HG03342 (cell line): ENCODE measurements at regions not wholly inside any gene's neighbourhood (a gene's known extent, or its start where the extent isn't known, plus 50 kb on each side); places are given as distances from the start of the nearest gene placed in this dataset.

ENCODE experiments used
- ATAC-seq: cut with Tn5 transposase; IDR thresholded peaks from one replicate; pipeline ENCODE4 v1.9.1; 2021; ENCODE audit warnings: mild to moderate bottlenecking, moderate library complexity; ENCODE audit not compliant: unreplicated experiment

GRCh38 chr12:116654226-116654743 lies 83.6 kb downstream of the SPRING1 start:
- ATAC-seq = no peak

GRCh38 chr12:116651089-116651488 lies 86.8 kb downstream of the SPRING1 start:
- no peak for ATAC-seq

- no peak for ATAC-seq
Observed at GRCh38 chr12:116650585-116651087, 87.2 kb downstream of the SPRING1 start.

- no peak for ATAC-seq
Observed at GRCh38 chr12:116650062-116650461, 87.8 kb downstream of the SPRING1 start.

- ATAC-seq = no peak
Observed at GRCh38 chr12:116647813-116648212, 88.6 kb downstream of the MAP1LC3B2 start.

GRCh38 chr12:116646901-116647300 lies 87.7 kb downstream of the MAP1LC3B2 start:
- no peak for ATAC-seq

GRCh38 chr12:116644806-116645205 lies 85.6 kb downstream of the MAP1LC3B2 start:
- no peak for ATAC-seq

- ATAC-seq = no peak
Observed at GRCh38 chr12:116642683-116643082, 83.5 kb downstream of the MAP1LC3B2 start.

- no peak for ATAC-seq
Observed at GRCh38 chr12:116642106-116642505, 82.9 kb downstream of the MAP1LC3B2 start.

GRCh38 chr12:116640281-116640680 lies 81.1 kb downstream of the MAP1LC3B2 start:
- no peak for ATAC-seq

GRCh38 chr12:116639765-116640164 lies 80.6 kb downstream of the MAP1LC3B2 start:
- ATAC-seq = no peak

- ATAC-seq = no peak
Observed at GRCh38 chr12:116638376-116638775, 79.2 kb downstream of the MAP1LC3B2 start.

GRCh38 chr12:116637589-116638150 lies 78.5 kb downstream of the MAP1LC3B2 start:
- ATAC-seq = no peak

GRCh38 chr12:116636608-116637519 lies 77.7 kb downstream of the MAP1LC3B2 start:
- no peak for ATAC-seq

GRCh38 chr12:116635487-116635886 lies 76.3 kb downstream of the MAP1LC3B2 start:
- ATAC-seq = no peak

- no peak for ATAC-seq
Observed at GRCh38 chr12:116633476-116633875, 74.3 kb downstream of the MAP1LC3B2 start.

- no peak for ATAC-seq
Observed at GRCh38 chr12:116631619-116632018, 72.4 kb downstream of the MAP1LC3B2 start.

- ATAC-seq = no peak
Observed at GRCh38 chr12:116630762-116631161, 71.6 kb downstream of the MAP1LC3B2 start.

- ATAC-seq = no peak
Observed at GRCh38 chr12:116629480-116629879, 70.3 kb downstream of the MAP1LC3B2 start.

GRCh38 chr12:116628989-116629388 lies 69.8 kb downstream of the MAP1LC3B2 start:
- no peak for ATAC-seq

- no peak for ATAC-seq
Observed at GRCh38 chr12:116628450-116628793, 69.2 kb downstream of the MAP1LC3B2 start.
